Activated CD8-positive, alpha-beta T cell treated with anti-CD3 and anti-CD28 coated beads for 36 hours (primary cell): ENCODE measurements at regions not wholly inside any gene's neighbourhood (a gene's known extent, or its start where the extent isn't known, plus 50 kb on each side); places are given as distances from the start of the nearest gene placed in this dataset.

Experiments
- ATAC-seq: fragments of 200-7000 bp; cut with Tn5 transposase; one replicate; pipeline ENCODE4 v1.10.0; 2021; ENCODE audit warnings: mild to moderate bottlenecking, moderate library complexity
- CTCF ChIA-PET: fragments of 350-600 bp; sonication (Branson Sonifier 250); formaldehyde crosslinking; loops from one replicate; lab custom pipeline; 2021; ENCODE audit warnings: antibody characterized with exemption; lab: Charles Lee
- POLR2A ChIA-PET: fragments of 350-600 bp; sonication (Branson Sonifier 250); formaldehyde crosslinking; loops from one replicate; lab custom pipeline; 2021; ENCODE audit warnings: antibody characterized with exemption; lab: Charles Lee
- DNase-seq: peaks from one replicate; pipeline ENCODE4 v3.0.0-alpha.2; 2020
- H3K27ac Mint-ChIP-seq: one replicate; pipeline ENCODE4 v1.8.0; 2021; ENCODE audit warnings: mild to moderate bottlenecking, mixed read lengths
- H3K27me3 Mint-ChIP-seq: one replicate; pipeline ENCODE4 v1.8.0; 2021; ENCODE audit warnings: mixed read lengths
- H3K36me3 Mint-ChIP-seq: one replicate; pipeline ENCODE4 v1.8.0; 2021; ENCODE audit warnings: low read depth, mixed read lengths
- H3K4me1 Mint-ChIP-seq: one replicate; pipeline ENCODE4 v1.8.0; 2021; ENCODE audit warnings: low read depth, mixed read lengths
- H3K4me3 Mint-ChIP-seq: one replicate; pipeline ENCODE4 v1.8.0; 2021; ENCODE audit warnings: mild to moderate bottlenecking, moderate library complexity, mixed read lengths
- H3K9me3 Mint-ChIP-seq: one replicate; pipeline ENCODE4 v1.8.0; 2021; ENCODE audit warnings: mixed read lengths
- intact Hi-C: fragments of 100-400 bp; cut with micrococcal nuclease; formaldehyde crosslinking; loops from one replicate; pipeline ENCODE4 v1.10.0; 2022
- TF ChIP-seq, protein P1 (sequence below): fragments of 200-600 bp; IDR thresholded peaks from one replicate; pipeline ENCODE4 v1.8.0; 2022; ENCODE audit warnings: antibody characterized with exemption, mild to moderate bottlenecking

DNA sequence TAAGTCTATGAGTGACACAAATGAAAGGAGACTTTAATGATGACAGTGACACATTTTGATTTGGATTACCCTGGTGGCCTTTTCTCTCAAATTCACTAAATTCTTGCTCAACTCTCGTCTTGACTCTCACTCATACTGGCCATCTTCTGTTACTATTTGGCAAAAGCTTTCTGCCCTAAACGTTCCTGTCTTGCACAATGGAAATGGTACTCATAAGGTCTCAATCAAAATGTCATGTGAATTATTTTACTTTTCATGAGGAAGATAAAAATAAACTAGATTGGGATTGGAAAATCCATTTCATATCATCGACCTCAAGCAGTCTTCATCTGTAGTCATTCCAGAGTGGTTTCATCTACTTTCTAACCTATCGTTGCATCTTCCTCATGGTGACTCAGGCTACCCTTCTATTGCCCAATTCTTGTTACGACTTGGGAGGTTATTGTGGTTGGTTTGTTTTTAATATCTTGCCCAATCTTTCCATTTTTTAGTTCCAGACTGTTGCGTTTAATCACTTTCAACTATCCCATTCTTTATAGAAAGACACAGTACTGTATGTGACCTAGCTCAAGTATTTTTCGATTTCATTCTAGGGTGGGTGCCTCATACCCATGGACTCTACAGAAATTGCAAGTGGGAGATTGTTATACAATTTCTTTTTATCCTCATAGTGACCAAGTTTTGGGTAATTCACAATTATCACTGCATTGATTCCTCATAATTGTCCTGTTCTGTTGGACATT, 317.2 kb upstream of the KCNJ16 start:
- Mint-ChIP-seq H3K4me3 (no peak overlapping the region), H3K4me1 (no peaks in the 10 kb centered on the region), H3K36me3 (no peaks in the 10 kb centered on the region), H3K27ac (no peak overlapping the region), H3K27me3 (peaks cover 7% of the 10 kb centered on the region), H3K9me3 (no peaks in the 10 kb centered on the region)
- TF ChIP-seq, protein P1, sequence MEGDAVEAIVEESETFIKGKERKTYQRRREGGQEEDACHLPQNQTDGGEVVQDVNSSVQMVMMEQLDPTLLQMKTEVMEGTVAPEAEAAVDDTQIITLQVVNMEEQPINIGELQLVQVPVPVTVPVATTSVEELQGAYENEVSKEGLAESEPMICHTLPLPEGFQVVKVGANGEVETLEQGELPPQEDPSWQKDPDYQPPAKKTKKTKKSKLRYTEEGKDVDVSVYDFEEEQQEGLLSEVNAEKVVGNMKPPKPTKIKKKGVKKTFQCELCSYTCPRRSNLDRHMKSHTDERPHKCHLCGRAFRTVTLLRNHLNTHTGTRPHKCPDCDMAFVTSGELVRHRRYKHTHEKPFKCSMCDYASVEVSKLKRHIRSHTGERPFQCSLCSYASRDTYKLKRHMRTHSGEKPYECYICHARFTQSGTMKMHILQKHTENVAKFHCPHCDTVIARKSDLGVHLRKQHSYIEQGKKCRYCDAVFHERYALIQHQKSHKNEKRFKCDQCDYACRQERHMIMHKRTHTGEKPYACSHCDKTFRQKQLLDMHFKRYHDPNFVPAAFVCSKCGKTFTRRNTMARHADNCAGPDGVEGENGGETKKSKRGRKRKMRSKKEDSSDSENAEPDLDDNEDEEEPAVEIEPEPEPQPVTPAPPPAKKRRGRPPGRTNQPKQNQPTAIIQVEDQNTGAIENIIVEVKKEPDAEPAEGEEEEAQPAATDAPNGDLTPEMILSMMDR = no peak
- DNase-seq = no peak
- CTCF ChIA-PET = interaction anchor here (1.3 kb wide), 1 partner anchor 10 kb away, joined by 3 read pairs; no protein-coding TSS in a partner anchor
- intact Hi-C loops = no loop called here
- no peak for ATAC-seq
- POLR2A ChIA-PET = no interaction called here

DNA sequence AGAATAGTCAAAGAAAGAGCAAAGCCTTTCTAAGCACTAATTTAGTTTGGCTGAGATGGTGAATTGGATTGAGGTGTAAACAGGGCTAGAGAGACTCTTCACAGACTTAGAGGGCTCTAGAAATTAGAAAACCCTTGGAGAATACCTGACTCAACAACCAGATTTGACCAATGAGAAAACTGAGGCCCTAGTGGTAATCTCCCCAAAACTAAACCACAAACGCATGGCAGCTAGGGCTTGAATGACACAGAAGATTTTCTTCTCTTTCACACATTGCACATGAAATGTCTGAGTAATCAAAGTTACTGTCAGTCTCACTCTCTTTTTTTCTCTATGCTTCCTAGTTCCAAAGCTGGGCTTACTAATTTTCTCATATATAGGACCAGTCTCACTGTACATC, 314.5 kb upstream of the KCNJ16 start:
- Mint-ChIP-seq H3K4me3 (no peak overlapping the region), H3K27me3 (peaks cover 7% of the 10 kb centered on the region), H3K27ac (no peak overlapping the region), H3K4me1 (no peaks in the 10 kb centered on the region), H3K9me3 (no peaks in the 10 kb centered on the region), H3K36me3 (no peaks in the 10 kb centered on the region)
- CTCF ChIA-PET = no interaction called here
- intact Hi-C loops = no loop called here
- ATAC-seq (peak; percentile 27), DNase-seq (peak; percentile 1)
- TF ChIP-seq, protein P1 = no peak
- POLR2A ChIA-PET = no interaction called here

DNA sequence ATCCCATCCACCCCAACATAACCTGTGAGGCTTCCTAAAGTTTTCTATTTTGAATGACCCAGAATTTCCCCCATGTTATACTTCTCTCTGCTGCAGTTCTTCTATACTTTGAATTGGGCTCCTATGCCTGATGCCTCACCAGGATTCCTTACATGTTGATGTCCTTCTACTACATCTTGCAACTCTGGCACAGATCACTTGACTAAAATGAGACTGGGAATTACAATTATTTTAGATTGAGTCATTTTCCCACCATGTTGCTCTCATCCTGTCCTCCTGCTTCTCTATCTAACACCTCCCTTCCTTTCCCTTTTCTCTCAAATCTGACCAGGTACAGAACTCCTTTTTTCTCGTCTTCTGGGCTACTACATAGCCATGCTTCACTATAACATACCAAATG, 314.0 kb upstream of the KCNJ16 start:
- no peaks in the 10 kb centered on the region for H3K4me1 Mint-ChIP-seq
- H3K27ac Mint-ChIP-seq = no peak overlapping the region
- ATAC-seq (no peak), DNase-seq (no peak)
- H3K36me3 Mint-ChIP-seq = no peaks in the 10 kb centered on the region
- ChIA-PET POLR2A (no interaction called here), CTCF (no interaction called here)
- H3K4me3 Mint-ChIP-seq = no peak overlapping the region
- peaks cover 7% of the 10 kb centered on the region for H3K27me3 Mint-ChIP-seq
- H3K9me3 Mint-ChIP-seq = no peaks in the 10 kb centered on the region
- TF ChIP-seq, protein P1 = no peak
- intact Hi-C loops = no loop called here

DNA sequence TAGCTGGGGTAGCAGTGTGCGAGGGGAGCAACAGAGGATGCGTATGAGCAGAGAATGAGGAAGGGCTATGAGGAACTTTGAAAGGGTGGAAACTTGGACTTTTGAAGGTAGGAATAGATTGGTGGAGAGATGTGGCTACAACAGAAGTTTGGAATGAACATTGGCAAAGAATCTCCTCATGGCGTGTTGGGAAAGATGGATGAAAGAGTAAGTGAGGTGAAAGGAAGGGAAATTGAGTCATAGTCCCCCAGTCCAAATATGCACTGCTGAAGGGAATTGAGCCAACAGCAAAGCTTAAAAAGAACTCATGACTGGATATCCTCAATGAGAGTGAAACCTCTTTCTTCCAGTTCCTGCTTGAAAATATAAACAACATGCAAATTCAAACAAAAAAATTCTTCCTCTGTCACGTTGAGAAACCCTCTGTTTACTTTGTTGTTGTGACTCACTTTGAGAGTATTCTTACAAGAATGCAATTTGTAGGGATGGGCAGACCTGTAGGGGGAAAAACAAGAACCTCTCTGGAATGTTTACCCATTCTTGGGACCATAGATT, 313.2 kb upstream of the KCNJ16 start:
- ATAC-seq (no peak), DNase-seq (no peak)
- ChIA-PET POLR2A (no interaction called here), CTCF (interaction anchor here (1.6 kb wide), 1 partner anchor 772 kb away, joined by 3 read pairs; no protein-coding TSS in a partner anchor)
- Mint-ChIP-seq H3K27me3 (peaks cover 7% of the 10 kb centered on the region), H3K9me3 (no peaks in the 10 kb centered on the region), H3K36me3 (no peaks in the 10 kb centered on the region), H3K4me3 (no peak overlapping the region), H3K4me1 (no peaks in the 10 kb centered on the region), H3K27ac (no peak overlapping the region)
- intact Hi-C loops = no loop called here
- TF ChIP-seq, protein P1 = no peak

DNA sequence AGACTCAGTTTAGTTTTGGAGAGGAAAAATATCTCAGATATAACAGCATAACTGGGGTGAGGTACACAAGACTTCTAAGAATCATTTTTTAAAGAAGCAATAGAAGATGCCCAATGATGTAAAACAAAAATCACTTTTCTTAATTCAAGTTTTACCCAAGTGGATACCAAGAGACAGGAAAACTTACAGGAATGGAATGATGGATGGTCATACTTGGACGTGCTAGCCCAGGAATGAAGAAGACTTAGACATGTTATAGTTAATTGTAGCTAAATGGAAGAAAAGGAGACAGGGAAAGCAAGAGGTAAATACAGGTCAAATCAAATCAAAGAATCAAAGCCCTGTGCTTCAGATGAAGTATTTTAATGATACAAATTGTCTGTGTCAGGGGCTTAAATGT, 312.7 kb upstream of the KCNJ16 start:
- CTCF ChIA-PET = interaction anchor here (1.6 kb wide), 1 partner anchor 771 kb away, joined by 3 read pairs; no protein-coding TSS in a partner anchor
- Mint-ChIP-seq H3K27ac (no peak overlapping the region), H3K4me1 (no peaks in the 10 kb centered on the region), H3K27me3 (peaks cover 7% of the 10 kb centered on the region), H3K4me3 (no peak overlapping the region), H3K9me3 (no peaks in the 10 kb centered on the region), H3K36me3 (no peaks in the 10 kb centered on the region)
- ATAC-seq (no peak), DNase-seq (no peak)
- TF ChIP-seq, protein P1 = no peak
- POLR2A ChIA-PET = no interaction called here
- intact Hi-C loops = no loop called here
